NCI-H748 (cell line): ENCODE measurements at regions not wholly inside any gene's neighbourhood (a gene's known extent, or its start where the extent isn't known, plus 50 kb on each side); places are given as distances from the start of the nearest gene placed in this dataset.
"Not testable (repeated sequence)": the region's sequence is repeated elsewhere in the genome, so short reads cannot be mapped to it uniquely, and the experiment has no call there.

Experiments used
- DNase-seq: peaks from one replicate; lab custom pipeline; 2025; ENCODE audit not compliant: unreplicated experiment; lab: John Stamatoyannopoulos, UW

DNA sequence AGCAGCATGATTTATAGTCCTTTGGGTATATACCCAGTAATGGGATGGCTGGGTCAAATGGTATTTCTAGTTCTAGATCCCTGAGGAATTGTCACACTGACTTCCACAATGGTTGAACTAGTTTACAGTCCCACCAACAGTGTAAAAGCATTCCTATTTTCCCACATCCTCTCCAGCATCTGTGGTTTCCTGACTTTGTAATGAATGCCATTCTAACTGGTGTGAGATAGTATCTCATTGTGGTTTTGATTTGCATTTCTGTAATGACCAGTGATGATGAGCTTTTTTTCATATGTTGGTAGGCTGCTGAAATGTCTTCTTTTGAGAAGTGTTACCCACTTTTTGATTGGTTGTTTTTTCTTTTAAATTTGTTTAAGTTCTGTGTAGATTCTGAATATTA is 245.2 kb downstream of the SYT10 start:
- not testable (repeated sequence) for DNase-seq

DNA sequence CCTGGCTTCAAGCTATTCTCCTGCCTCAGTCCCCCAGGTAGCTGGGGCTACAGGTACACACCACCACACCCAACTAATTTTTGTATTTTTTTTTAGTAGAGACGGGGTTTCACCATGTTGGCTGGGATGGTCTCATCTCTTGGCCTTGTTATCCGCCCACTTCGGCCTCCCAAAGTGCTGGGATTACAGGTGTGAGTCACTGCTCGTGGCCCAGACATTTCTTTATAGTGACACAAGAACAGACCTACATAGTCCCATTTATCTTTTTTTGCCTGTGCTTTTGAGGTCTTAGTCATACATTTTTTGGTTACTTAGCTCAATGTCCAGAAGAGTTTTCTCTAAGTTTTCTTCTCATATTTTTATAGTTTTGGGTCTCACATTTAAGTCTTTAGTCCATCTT is 247.4 kb downstream of the SYT10 start:
- DNase-seq = no peak

DNA sequence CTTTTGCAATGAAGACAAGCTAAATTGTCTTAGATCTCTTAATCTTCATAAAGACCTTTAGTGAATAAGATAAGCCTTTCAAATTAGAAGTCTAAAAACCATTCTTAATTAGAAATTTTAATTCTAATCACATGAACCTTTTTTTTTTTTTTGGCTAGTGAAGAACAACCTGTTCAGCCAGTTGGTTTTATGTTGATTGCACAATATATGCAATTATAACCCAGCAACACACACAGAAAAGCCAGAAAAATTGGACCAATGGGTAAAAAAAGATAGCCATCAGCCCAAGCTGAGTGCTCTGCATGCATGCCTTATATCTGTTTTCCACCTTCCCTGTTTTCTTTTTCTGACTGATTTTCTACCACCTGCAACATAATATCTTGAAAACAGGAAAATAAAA is 252.2 kb downstream of the SYT10 start:
- no peak for DNase-seq

DNA sequence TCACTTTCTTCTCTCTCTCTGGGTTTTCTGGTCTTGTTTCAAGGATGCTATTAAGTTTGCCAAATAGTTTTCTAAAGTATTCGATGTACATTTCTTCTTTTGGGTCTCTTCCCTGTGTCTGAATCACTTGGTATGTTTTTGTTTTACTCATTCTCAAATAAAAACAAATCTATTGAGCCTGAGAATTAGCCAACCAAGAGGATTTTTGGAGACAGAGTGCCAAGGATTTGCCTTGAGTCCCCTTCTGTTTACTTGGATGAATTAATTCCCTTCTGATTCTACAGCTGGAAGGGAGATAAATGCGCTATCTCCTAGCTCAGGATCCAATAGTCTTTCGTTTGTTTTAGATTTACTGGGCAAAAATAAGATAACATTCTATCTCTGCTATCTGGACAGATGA is 255.5 kb downstream of the SYT10 start:
- DNase-seq = no peak

DNA sequence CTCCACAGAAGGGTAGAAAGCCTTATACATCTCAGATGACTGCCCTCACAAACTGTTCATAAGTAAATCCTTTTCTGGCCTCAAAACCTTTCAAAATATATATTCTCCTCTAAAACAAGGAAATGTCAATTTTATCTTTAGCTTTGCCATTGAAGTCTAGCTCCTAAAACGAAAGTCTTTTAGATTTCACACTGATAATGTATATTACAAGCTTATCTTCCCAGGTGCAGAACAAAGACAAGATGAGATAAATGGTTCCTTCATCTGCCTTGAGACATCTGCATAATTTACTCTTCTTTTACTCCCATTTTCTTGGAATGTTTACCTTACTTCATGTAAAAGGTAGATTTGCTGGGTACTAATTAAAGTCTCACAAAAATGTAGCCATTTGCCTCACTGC is 257.1 kb downstream of the SYT10 start:
- no peak for DNase-seq

DNA sequence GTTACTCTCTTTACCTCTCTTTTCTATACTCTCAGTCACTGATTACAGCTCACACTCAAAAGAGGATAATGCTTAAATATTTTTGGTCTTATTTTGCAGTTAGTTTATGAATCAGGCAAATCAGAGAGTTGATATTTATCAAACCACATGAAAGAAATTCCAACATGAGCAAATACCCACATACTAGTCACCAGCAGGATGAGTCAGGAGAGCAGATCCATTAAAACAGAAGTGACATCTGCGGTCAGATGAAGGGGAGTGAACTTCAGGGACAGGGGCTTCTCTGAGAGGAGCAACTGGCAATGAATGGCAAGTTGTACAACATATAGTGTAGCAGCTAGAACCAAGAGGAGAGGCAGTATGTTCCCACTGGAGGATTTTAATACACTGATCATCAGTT is 258.7 kb downstream of the SYT10 start:
- no peak for DNase-seq

DNA sequence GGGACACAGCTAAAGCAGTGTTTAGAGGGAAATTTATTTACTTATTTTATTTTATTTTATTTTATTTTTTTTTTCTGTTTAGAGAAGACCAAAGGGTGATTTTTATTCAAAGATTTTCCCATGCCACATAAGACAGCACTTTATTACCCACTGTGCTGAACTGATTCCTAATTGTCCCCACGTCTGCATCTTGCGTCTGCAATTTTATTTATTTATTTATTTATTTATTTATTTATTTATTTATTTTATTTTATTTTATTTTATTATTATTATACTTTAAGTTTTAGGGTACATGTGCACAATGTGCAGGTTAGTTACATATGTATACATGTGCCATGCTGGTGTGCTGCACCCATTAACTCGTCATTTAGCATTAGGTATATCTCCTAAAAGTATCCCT is 269.7 kb upstream of the PKP2 start:
- not testable (repeated sequence) for DNase-seq

DNA sequence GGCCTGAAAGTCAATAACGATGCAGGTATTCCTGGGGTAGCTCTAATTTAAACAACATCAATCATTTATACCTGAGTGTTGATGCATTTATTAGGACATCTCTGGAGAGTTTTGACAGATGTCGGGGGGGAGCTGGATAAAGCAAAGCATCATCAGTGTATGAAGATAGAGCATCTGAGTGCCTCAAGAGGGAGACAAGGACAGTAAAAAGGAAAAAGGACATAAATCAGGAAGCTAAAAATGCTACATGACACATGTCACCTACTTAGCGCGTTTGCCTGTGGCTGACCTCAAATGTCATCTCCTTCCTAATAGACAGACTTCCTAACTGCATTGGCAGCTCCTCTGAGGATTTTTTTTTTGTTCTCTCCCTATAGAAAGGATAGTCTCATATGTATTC is 259.5 kb upstream of the PKP2 start:
- DNase-seq = no peak

DNA sequence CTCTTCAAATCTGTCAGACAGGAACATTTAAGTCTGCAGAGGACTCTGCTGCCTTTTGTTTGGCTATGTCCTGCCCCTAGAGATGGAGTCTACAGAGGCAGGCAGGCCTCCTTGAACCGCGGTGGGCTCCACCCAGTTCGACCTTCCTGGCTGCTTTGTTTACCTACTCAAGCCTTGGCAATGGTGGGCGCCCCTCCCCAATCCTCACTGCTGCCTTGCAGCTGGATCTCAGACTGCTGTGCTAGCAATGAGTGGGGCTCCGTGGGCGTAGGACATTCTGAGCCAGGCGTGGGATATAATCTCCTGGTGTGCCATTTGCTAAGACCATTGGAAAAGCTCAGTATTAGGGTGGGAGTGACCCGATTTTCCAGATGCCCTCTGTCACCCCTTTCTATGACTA is 250.7 kb upstream of the PKP2 start:
- not testable (repeated sequence) for DNase-seq

DNA sequence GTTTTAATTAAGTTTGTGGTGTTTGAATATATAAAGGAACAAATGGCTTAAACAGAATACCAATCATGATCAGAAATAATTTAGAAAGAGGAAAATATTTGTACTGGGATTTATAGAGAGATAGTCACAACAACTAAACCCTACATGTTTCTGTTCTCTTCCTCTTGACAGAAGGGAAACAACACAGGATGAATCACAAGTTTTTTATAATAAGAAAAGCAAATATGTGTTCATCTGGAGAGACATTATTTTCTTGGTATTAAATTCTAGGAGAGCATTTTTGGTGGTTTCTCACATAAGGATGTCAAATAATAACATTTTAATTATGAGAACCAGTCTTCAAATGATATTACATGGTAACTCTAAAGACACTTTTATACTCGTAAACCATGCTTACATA is 232.9 kb upstream of the PKP2 start:
- no peak for DNase-seq

DNA sequence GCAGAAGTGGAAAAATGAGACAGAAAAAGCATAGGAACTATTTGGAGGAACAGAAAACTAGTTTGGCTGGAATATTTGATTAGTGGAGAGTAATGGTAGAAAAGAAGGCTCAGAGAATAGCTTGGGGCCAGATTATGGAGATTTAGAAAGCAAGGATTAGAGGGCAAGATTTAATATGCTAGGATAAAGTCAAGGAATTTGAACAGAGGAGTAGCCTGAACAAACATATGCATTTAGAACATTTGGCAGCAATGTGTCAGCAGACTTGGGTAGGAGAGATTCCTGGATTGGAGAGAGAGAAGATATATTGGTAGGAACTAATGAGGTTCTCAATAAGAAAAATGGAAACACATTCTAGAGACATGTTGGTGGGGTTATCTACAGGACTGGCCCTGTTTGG is 229.2 kb upstream of the PKP2 start:
- no peak for DNase-seq

DNA sequence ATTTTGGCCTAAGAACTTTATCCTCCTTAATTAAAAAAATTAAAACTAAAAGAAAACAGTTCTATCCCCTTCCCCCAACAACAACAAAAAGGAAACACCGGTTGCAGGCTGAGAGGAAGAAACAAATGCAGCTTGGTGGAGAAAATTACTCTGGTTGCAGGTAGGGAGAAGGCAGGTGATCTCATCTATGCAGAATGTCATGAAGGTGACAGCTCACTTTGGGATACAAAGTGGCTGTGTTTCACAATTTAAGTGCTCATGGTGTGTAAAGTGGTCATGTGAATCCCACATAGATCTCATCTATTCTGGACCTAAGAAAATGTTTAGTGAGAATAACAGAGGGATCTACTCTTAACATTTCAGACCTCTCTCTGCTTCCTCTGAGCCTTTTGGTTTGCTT is 219.7 kb upstream of the PKP2 start:
- no peak for DNase-seq

DNA sequence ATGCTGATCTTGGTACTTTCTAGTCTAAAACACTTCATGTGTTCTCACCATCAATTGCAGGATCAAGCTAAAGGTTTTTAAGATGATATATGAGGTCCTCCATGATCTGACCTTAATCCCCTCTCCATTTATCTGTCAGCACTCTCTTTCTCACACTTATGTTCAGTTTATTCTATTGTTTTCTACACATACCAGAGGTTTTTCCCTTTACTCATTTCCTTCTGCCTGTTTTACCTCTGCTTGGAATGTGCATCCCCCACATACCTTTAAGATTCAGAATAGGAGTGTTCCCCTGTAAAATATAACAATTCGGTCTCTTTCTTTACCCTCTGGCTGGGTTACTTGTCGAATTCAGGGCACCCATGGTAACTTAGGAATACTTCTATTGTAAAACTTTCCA is 219.1 kb upstream of the PKP2 start:
- no peak for DNase-seq

DNA sequence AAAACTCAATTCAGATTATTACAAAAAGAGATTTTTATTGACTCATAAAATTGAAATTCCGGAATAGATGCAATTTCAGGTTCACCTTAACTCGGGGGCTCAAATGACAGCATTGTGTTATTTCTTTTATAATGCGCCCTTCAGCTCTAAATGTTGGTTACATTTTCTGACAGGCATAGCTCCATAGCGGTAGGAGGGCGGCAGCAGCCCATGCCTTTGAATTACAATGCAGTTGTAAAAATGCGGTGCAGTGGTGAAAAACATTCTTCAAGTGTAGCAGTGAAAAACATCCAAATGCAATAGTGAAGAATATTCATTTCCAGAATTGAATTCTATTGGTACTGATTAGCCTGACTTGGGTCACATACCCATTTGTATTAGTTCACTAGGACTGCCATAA is 215.3 kb upstream of the PKP2 start:
- DNase-seq = no peak

DNA sequence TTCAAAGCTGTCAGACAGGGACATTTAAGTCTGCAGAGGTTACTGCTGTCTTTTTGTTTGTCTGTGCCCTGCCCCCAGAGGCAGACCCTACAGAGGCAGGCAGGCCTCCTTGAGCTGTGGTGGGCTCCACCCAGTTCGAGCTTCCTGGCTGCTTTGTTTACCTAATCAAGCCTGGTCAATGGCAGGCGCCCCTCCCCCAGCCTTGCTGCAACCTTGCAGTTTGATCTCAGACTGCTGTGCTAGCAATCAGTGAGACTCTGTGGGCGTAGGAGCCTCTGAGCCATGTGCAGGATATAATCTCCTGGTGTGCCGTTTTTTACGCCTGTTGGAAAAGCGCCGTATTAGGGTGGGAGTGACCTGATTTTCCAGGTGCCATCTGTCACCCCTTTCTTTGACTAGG is 211.2 kb upstream of the PKP2 start:
- DNase-seq = not testable (repeated sequence)

DNA sequence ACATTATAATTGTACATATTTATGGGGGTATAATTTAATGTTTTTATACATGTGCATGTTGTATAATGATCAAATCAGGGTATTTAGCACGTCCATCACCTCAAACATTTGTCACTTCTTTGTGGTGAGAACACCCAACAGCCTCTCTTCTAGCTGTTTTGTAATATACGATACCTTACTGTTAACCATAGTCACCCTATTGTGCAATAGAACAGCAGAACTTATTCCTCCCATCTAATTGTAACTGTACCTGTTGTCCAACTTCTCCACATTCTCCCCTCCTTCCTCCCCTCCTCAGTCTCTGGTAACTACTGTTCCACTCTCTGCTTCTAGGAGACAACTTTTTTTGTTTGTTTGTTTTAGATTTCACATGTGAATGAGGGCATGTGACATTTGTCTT is 197.0 kb upstream of the PKP2 start:
- DNase-seq = no peak

DNA sequence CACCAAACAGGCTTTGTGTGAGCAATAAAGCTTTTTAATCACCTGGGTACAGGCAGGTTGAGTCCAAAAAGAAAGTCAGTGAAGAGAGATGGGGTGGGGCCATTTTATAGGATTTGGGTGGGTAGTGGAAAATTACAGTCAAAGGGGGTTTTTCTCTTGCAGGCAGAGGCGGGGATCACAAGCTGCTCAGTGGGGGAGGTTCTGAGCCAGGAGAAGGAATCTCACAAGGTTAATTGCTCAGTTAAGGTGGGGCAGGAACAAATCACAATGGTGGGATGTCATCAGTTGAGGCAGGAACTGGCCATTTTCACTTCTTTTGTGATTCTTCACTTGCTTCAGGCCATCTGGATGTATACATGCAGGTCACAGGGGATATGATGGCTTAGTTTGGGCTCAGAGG is 191.3 kb upstream of the PKP2 start:
- DNase-seq = not testable (repeated sequence)

DNA sequence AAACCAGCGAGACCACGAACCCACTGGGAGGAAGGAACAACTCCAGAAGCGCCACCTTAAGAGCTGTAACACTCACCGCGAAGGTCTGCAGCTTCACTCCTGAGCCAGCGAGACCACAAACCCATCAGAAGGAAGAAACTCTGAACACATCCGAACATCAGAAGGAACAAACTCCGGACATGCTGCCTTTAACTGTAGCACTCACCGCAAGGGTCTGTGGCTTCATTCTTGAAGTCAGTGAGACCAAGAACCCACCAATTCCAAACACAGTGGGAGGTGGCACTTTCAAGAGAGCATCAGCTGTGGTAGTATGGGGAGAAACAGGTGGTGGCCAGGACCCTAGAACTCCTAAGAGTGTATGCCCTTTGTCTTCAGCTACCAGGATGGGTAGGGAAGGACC is 179.8 kb upstream of the PKP2 start:
- not testable (repeated sequence) for DNase-seq

DNA sequence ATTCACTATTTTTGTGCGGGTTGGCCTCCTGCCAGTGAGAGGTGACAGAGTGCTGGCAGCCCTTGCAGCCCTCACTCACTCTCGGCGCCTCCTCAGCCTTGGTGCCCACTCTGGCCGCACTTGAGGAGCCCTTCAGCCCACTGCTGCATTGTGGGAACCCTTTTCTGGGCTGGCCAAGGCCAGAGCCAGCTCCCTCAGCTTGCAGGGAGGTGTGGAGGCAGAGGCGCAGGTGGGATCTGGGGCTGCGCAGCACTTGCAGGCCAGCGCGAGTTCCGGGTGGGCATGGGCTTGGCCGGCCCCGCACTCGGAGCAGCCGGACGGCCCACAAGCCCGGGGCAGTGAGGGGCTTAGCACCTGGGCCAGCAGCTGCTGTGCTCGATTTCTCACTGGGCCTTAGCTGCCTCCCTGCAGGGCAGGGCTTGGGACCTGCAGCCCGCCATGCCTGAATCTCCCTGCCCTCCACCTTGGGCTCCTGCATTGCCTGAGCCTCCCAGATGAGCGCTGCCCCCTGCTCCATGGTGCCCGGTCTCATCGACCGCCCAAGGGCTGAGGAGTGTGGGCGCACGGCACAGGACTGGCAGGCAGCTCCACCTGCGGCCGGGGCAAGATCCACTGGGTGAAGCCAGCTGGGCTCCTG is 178.7 kb upstream of the PKP2 start:
- DNase-seq = not testable (repeated sequence)

DNA sequence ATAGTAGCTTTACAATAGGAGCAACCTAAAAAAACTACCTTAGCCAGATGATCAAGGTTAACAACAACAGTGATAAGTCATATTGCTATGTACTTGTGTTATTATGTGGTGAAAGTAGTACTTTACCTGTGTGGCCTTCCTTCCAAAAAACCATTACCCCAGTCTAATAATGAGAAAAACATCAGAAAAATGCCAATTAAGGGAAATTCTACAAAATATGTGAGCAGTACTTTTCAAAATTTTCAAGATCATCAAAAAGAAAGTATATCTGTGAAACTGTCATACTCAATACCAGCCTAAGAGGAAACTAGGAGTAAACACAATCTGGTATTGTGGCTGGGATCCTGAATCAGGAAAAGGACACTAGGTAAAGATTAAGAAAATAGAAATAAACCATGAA is 165.3 kb upstream of the PKP2 start:
- no peak for DNase-seq

DNA sequence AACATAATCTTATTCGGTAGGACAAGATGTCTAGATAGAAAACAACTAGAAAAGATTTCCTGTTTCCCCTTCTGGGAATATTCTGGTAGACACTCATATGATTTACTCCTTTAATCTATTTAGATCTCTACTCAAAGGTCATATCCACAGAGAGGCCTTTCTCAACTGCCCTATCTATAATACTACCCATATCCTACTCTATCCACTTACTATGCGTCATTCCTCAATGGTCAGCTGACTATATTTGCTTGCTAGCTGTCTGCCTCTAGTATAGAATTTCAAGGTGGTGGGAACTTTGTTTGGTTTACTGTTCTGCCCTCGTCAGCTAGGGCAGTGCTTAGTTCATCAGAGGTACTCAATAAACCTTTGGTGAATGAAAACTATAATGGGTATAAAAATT is 157.8 kb upstream of the PKP2 start:
- DNase-seq = no peak

DNA sequence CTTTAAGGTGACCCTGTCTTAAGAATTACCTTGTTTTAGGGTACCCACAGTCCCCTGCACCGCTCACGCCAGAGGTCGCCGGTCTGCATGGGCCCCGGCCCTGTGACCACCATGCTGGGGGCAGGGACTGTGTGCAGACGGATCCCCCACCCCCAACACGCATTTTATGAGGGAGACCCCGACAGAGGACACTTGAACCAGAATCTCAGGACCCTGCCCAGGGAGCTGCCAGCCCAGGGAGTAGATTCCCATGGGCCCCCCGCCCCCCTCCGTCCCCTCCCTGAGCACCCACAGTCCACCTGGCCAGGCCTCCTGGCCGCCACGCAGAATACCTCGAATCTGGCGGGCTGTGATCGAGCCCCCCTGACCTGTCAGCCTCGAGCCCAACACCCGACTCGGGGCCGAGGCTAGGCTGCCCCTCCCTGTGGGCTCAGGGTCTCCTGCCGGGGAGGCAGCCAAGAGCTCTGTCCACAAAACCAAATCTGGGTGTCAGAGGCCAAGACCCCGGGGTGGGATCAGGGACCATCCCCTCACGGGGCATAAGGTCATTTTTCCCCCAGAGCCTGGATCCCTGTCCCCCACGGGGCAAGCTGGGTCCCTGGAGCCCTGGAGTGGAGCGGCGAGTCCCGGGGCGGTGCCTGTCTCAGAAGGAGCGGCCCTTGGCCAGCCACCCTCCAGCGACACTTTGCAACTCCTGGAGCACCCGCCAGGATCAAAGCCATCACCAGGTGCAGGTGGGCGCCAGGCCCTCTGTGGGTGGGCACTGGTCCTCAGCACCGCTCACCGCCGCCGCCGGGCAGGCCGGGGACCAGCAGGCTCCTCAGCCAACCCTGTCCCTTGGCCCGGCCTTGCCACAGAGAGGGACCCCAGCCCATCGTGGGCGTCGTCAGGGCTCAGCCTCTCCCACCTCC is 155.8 kb upstream of the PKP2 start:
- DNase-seq = no peak

DNA sequence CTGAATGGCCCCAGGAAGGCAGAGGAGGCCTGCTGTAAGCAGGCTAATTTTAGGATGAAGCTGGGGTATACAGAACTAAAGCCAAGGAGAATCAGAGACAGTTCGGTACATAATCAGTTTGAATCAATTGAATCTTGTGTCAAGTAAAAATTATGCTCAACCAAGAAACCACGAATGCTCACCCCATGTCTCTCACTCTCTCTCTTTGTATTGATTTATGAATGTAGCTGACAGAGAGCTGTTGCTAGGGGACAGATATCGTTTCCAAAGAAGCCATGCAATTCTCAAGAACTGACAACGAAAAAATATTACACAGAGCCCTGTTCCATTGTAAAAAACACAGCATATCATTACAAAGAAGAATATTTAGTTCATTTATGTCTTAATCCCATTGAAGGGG is 151.1 kb upstream of the PKP2 start:
- DNase-seq = peak; percentile 36
